ENCODE measurements at regions not wholly inside any gene's neighbourhood (a gene's known extent, or its start where the extent isn't known, plus 50 kb on each side); places are given as distances from the start of the nearest gene placed in this dataset.

- TF ChIP-seq POLR2A (IDR thresholded peaks at IDR 0.05; ENCODE audit: low read length) (no peak), GATA1 (IDR thresholded peaks at IDR 0.05; ENCODE audit: low read depth, low read length) (no peak)
Observed at GRCh38 chr10:43851030-43851429, 202.3 kb upstream of the ZNF32 start.
